Adrenal gland (tissue), 9 donors: ENCODE measurements at regions not wholly inside any gene's neighbourhood (a gene's known extent, or its start where the extent isn't known, plus 50 kb on each side); places are given as distances from the start of the nearest gene placed in this dataset.

Source experiments
- DNase-seq, 7 donors: peaks; one replicate each; pipeline ENCODE4 v3.0.0-alpha.2; 2019 to 2020
- H3K27ac ChIP-seq, 5 donors: fragments of 200-600 bp; sonication (generic) in 4 of 5; 1 replicate in 3 of 5; 2 replicates in 2 of 5; pipeline versions ENCODE4 v1.5.1 to v1.8.0; 2016 to 2020; ENCODE audit warnings: mild to moderate bottlenecking in 1 of 5
- H3K27me3 ChIP-seq: fragments of 200-600 bp; 2 replicates; pipeline ENCODE4 v1.8.0; 2021
- H3K36me3 ChIP-seq, 2 donors: fragments of 200-600 bp; replicated peaks in 1 of 2; 1 replicate in 1 of 2; 2 replicates in 1 of 2; pipeline versions ENCODE4 v1.5.1 to v1.8.0; 2018 to 2022
- H3K4me1 ChIP-seq, 2 donors: fragments of 200-600 bp; replicated peaks in 1 of 2; 1 replicate in 1 of 2; 2 replicates in 1 of 2; pipeline versions ENCODE4 v1.5.1 to v1.8.0; 2018 to 2021
- H3K4me3 ChIP-seq, 4 donors: fragments of 200-600 bp; sonication (generic) in 3 of 4; one replicate each; pipeline ENCODE4 v1.5.1; 2016 to 2018
- H3K9me3 ChIP-seq, 3 donors: fragments of 200-600 bp; sonication (generic) in 1 of 3; replicated peaks in 1 of 3; 1 replicate in 2 of 3; 2 replicates in 1 of 3; pipeline versions ENCODE4 v1.5.1 to v1.8.0; 2016 to 2021
- POLR2A ChIP-seq, 2 donors: fragments of 450-650 bp; IDR thresholded peaks; one replicate each; pipeline ENCODE4 v1.6.1; 2017; ENCODE audit warnings: antibody characterized with exemption in 2 of 2, mild to moderate bottlenecking in 2 of 2, moderate library complexity in 1 of 2
- WGBS, 4 donors: extraction: QIAGEN DNeasy Blood & Tissue Kit in 2 of 4; methylation state at CpG; one replicate each; pipeline versions ENCODE4 v1.1.5 to v1.1.7; 2013 to 2017; 5-methylcytosine and 5-hydroxymethylcytosine counted together
- intact Hi-C, 2 donors: fragments of 100-400 bp; cut with DNase I; formaldehyde crosslinking; loops; one replicate each; pipeline versions ENCODE4 v1.14.1 to v1.15.0; 2022 to 2023
- TF ChIP-seq, protein P1 (sequence below), 6 experiments: fragments of 450-650 bp in 4 of 6; fragments of 200-600 bp in 2 of 6; sonication (generic) in 1 of 6; IDR thresholded peaks; 1 replicate in 5 of 6; 2 replicates in 1 of 6; pipeline versions ENCODE4 v1.5.1 to v1.8.0; 2016 to 2021; ENCODE audit warnings: antibody characterized with exemption in 6 of 6, mild to moderate bottlenecking in 2 of 6, moderate library complexity in 1 of 6
- donor health status: healthy with polysubstance abuse.
- donor health status: Bipolar disorder and iron deficiency.
- donor health status: DM: yes; HTN: yes; CAD: no.
- donor health status: DM: no; HTN: no; CAD: no.
- donor health status: DM: no; HTN: no; CAD: no.

DNA sequence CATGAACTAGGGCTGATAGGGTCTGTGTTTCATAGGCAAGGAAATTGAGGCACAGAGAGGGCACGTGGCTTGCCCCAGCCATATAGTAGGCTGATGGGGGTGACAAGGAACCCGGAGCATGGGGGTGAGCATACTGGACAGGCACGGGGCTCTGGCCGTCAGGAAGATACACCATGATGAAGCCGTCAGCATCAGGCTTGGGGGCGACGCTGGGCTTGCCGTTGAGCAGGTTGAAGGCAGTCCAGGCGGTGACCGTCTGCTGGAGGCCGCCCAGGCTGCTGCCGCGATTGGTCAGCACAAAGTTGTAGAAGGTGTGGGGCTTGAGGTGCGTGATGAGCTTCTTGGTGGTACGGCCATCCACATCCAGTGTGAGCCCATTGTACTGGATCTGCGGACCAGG lies 119.7 kb downstream of the PTPRS start:
- TF ChIP-seq, protein P1, sequence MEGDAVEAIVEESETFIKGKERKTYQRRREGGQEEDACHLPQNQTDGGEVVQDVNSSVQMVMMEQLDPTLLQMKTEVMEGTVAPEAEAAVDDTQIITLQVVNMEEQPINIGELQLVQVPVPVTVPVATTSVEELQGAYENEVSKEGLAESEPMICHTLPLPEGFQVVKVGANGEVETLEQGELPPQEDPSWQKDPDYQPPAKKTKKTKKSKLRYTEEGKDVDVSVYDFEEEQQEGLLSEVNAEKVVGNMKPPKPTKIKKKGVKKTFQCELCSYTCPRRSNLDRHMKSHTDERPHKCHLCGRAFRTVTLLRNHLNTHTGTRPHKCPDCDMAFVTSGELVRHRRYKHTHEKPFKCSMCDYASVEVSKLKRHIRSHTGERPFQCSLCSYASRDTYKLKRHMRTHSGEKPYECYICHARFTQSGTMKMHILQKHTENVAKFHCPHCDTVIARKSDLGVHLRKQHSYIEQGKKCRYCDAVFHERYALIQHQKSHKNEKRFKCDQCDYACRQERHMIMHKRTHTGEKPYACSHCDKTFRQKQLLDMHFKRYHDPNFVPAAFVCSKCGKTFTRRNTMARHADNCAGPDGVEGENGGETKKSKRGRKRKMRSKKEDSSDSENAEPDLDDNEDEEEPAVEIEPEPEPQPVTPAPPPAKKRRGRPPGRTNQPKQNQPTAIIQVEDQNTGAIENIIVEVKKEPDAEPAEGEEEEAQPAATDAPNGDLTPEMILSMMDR (IDR thresholded peaks at IDR 0.05): no peak
- TF ChIP-seq POLR2A (IDR thresholded peaks at IDR 0.05): no peak
- Histone ChIP-seq H3K27ac (no peak overlapping the region), H3K36me3 (peaks cover 0 to 69% of the 10 kb centered on the region in 2 donors), H3K9me3 (no peaks in the 10 kb centered on the region), H3K4me3 (no peak overlapping the region), H3K27me3 (no peaks in the 10 kb centered on the region), H3K4me1 (no peaks in the 10 kb centered on the region)
- DNase-seq: no peak
- 91 to 98% (median 95%) methylated on average over 7 to 16 of the region's 16 CpGs for WGBS, 4 donors
- intact Hi-C loops: no loop called here

- WGBS, 4 donors: 84 to 94% (median 90%) methylated on average over 3 to 5 of the region's 5 CpGs
- intact Hi-C loops: no loop called here
- H3K27ac ChIP-seq: no peak overlapping the region
- H3K4me1 ChIP-seq: no peaks in the 10 kb centered on the region
- no peaks in the 10 kb centered on the region for H3K27me3 ChIP-seq
- H3K36me3 ChIP-seq: peaks cover 0 to 74% of the 10 kb centered on the region in 2 donors
- H3K9me3 ChIP-seq: no peaks in the 10 kb centered on the region
- TF ChIP-seq, protein P1 (IDR thresholded peaks at IDR 0.05): no peak
- no peak for TF ChIP-seq POLR2A (IDR thresholded peaks at IDR 0.05)
- no peak overlapping the region for H3K4me3 ChIP-seq
- DNase-seq: no peak
Observed at GRCh38 chr19:5220361-5220760, 120.3 kb downstream of the PTPRS start.

GRCh38 chr19:5219551-5220304 lies 120.9 kb downstream of the PTPRS start:
- TF ChIP-seq, protein P1 (IDR thresholded peaks at IDR 0.05): no peak
- no peak for TF ChIP-seq POLR2A (IDR thresholded peaks at IDR 0.05)
- WGBS, 4 donors: 94 to 98% (median 98%) methylated on average over 24 to 27 of the region's 27 CpGs
- intact Hi-C loops: no loop called here

DNA sequence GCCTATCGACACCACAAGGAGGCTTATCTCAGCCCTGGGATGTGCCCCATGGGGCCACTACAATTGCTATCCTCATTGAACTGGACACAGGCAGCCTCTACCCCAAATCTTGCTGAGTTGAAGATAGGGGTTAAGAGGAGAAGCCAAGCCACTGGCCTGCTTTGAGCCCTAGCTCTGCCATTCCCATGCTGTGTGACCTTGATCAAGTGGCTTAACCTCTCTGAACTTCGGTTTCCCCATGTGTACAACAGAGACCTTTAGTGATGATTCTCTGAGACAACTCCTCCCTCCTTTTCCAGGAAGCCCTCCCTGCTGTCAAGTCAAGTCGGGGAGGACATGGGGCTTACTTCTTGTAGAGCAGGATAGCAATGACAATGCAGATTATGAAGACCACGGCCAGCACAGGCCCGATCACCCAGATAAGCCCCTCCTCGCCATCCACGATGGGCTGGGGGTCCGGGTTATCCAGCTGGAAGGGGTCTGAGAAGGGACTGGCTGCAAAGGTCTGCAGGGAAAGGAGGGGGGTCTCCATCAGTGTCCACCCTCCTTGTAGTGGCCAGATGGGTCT lies 121.6 kb downstream of the PTPRS start:
- TF ChIP-seq, protein P1 (IDR thresholded peaks at IDR 0.05): no peak
- TF ChIP-seq POLR2A (IDR thresholded peaks at IDR 0.05): no peak
- Histone ChIP-seq H3K27me3 (no peaks in the 10 kb centered on the region), H3K36me3 (peaks cover 0 to 87% of the 10 kb centered on the region in 2 donors), H3K27ac (no peak overlapping the region), H3K4me1 (no peaks in the 10 kb centered on the region), H3K9me3 (no peaks in the 10 kb centered on the region), H3K4me3 (no peak overlapping the region)
- WGBS, 4 donors: 87 to 95% (median 92%) methylated on average over 8 of the region's 8 CpGs
- no peak for DNase-seq
- intact Hi-C loops: no loop called here

More at GRCh38 chr19:5219551-5220304, 120.9 kb downstream of the PTPRS start:
- no peaks in the 10 kb centered on the region for H3K9me3 ChIP-seq
- H3K36me3 ChIP-seq: peaks cover 0 to 81% of the 10 kb centered on the region in 2 donors
- DNase-seq: no peak
- H3K4me3 ChIP-seq: no peak overlapping the region
- H3K27me3 ChIP-seq: no peaks in the 10 kb centered on the region
- H3K27ac ChIP-seq: no peak overlapping the region
- H3K4me1 ChIP-seq: no peaks in the 10 kb centered on the region
